GM13977 (cell line): ENCODE measurements at regions not wholly inside any gene's neighbourhood (a gene's known extent, or its start where the extent isn't known, plus 50 kb on each side); places are given as distances from the start of the nearest gene placed in this dataset.

Source experiments
- DNase-seq: peaks from one replicate; pipeline ENCODE4 v3.0.0; 2012; ENCODE audit warnings: low spot score
- CTCF ChIP-seq: IDR thresholded peaks from 2 replicates; pipeline ENCODE4 v1.5.1; 2012; ENCODE audit warnings: mild to moderate bottlenecking, control low read depth; ENCODE audit not compliant: insufficient read depth; ENCODE audit errors: extremely low read depth, missing control alignments
- in situ Hi-C: fragments of 300-500 bp; cut with MboI; formaldehyde crosslinking; loops from one replicate; pipeline ENCODE4 v1.12.0; 2022; ENCODE audit warnings: low sequenced_read_pairs, low pct_unique_long_range_greater_than_20kb, mixed read lengths, inconsistent platforms; ENCODE audit not compliant: unreplicated experiment

- no peak for DNase-seq
- no peak for TF ChIP-seq CTCF
- in situ Hi-C loops, result no loop called here
Measured at GRCh38 chr6:164692772-164693510, 616.5 kb downstream of the C6orf118 start.

DNA sequence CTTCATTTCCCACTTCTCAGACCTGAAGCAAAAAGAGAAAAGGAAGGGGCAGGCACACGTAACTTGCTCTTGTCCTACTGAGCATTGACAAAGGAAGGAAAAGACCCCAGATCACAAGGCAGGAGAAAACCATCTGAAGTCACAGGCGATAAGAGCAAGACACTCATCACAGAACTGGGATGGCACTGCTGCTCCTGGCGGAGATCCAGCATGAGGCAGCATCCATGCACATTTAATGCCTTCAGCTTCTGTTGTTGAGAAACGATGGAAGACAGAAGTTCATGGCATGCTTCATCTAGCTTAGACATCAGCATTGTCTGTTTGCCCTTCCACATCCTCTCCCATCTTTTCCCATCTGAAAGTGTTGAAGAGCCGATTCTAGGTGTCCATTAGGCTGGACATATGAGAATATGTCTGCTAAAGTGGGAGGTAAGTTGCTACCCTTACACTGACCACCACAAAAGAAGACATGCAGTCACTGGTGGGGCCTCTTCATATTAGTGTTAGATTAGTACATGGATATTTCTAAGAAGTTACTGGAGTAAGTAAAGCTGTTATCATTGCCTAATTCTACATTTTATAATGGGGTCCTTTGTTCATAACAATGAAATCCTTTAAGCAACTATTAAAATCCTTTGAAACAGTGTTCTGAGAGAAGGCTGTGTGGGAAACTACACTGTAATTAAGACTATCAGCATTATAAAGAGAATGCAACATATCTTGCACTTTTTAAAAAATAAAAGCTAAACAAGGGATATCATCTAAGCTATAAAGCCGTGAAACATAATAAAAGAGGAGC, 618.5 kb downstream of the C6orf118 start:
- TF ChIP-seq CTCF, result no peak
- no peak for DNase-seq
- in situ Hi-C loops, result no loop called here

GRCh38 chr6:164690241-164690640, 619.2 kb downstream of the C6orf118 start:
- in situ Hi-C loops, result no loop called here
- no peak for TF ChIP-seq CTCF
- DNase-seq, result no peak

GRCh38 chr6:164665328-164665727, 644.1 kb downstream of the C6orf118 start:
- in situ Hi-C loops, result no loop called here
- DNase-seq, result no peak
- TF ChIP-seq CTCF, result no peak

GRCh38 chr6:164663634-164664033, 645.8 kb downstream of the C6orf118 start:
- in situ Hi-C loops, result no loop called here
- no peak for TF ChIP-seq CTCF
- DNase-seq, result no peak

- DNase-seq, result no peak
- no peak for TF ChIP-seq CTCF
- in situ Hi-C loops, result no loop called here
Measured at GRCh38 chr6:164661716-164662115, 647.7 kb downstream of the C6orf118 start.
